ENCODE measurements at regions not wholly inside any gene's neighbourhood (a gene's known extent, or its start where the extent isn't known, plus 50 kb on each side); places are given as distances from the start of the nearest gene placed in this dataset.
A peak's percentile ranks its signal among the peaks of the same experiment; 100 is the strongest.
"Not testable (repeated sequence)": the region's sequence is repeated elsewhere in the genome, so short reads cannot be mapped to it uniquely, and the experiment has no call there.

DNA sequence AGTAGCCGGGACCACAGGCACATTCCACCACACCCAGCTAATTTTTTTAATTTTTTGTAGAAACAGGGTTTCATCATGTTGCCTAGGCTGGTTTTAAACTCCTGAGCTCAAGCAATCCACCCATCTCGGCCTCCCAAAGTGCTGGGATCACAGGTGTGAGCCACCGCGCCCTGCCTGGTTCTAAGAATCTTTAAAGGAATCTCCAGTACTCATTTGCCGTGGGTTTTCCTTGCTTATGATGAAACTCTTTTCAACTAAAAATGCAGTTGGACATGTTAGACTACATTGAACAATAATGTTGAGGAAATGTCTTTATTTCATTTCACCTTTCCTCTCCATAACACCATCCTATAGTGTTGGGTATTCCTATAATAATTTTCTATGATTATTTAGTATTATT, 121.6 kb downstream of the ZNF281 start:
- H3K27ac ChIP-seq, result no peak overlapping the region
- H3K27me3 ChIP-seq, result no peaks in the 10 kb centered on the region
- H3K9me3 ChIP-seq, result no peaks in the 10 kb centered on the region
- no peak for TF ChIP-seq POLR2A (IDR thresholded peaks at IDR 0.05)
- TF ChIP-seq, protein P1, sequence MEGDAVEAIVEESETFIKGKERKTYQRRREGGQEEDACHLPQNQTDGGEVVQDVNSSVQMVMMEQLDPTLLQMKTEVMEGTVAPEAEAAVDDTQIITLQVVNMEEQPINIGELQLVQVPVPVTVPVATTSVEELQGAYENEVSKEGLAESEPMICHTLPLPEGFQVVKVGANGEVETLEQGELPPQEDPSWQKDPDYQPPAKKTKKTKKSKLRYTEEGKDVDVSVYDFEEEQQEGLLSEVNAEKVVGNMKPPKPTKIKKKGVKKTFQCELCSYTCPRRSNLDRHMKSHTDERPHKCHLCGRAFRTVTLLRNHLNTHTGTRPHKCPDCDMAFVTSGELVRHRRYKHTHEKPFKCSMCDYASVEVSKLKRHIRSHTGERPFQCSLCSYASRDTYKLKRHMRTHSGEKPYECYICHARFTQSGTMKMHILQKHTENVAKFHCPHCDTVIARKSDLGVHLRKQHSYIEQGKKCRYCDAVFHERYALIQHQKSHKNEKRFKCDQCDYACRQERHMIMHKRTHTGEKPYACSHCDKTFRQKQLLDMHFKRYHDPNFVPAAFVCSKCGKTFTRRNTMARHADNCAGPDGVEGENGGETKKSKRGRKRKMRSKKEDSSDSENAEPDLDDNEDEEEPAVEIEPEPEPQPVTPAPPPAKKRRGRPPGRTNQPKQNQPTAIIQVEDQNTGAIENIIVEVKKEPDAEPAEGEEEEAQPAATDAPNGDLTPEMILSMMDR (IDR thresholded peaks at IDR 0.05), result no peak
- no peak for DNase-seq
- H3K36me3 ChIP-seq, result no peaks in the 10 kb centered on the region
- H3K4me3 ChIP-seq, result no peak overlapping the region
- intact Hi-C loops (cut with DNase I; ENCODE audit: low total_unique reads), result no loop called here
- H3K4me1 ChIP-seq, result no peaks in the 10 kb centered on the region

DNA sequence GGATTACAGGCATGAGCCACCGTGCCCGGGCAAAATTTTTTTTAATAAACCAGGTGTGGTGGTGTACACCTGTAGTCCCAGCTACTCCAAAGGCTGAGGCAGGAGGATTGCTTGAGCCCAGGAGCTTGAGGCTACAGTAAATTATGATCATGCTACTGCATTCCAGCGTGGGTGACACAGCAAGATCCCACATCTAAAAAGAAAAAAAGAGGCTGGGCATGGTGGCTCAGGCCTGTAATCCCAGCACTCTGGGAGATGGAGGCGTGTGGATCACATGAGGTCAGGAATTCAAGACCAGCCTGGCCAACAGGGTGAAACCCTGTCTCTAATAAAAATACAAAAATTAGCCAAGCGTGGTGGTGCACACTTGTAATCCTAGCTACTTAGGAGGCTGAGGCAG, 125.6 kb downstream of the ZNF281 start:
- DNase-seq; H3K27ac ChIP-seq; H3K4me1 ChIP-seq; intact Hi-C loops (cut with DNase I; ENCODE audit: low total_unique reads); H3K27me3 ChIP-seq; H3K4me3 ChIP-seq; H3K9me3 ChIP-seq; H3K36me3 ChIP-seq: not testable (repeated sequence)

- H3K27me3 ChIP-seq, result no peaks in the 10 kb centered on the region
- intact Hi-C loops (cut with DNase I; ENCODE audit: low total_unique reads), result no loop called here
- H3K4me3 ChIP-seq, result no peak overlapping the region
- TF ChIP-seq, protein P1 (IDR thresholded peaks at IDR 0.05), result no peak
- TF ChIP-seq POLR2A (IDR thresholded peaks at IDR 0.05), result no peak
- no peaks in the 10 kb centered on the region for H3K9me3 ChIP-seq
- DNase-seq, result no peak
- no peaks in the 10 kb centered on the region for H3K4me1 ChIP-seq
- H3K27ac ChIP-seq, result no peak overlapping the region
- H3K36me3 ChIP-seq, result no peaks in the 10 kb centered on the region
These were observed 127.2 kb downstream of the ZNF281 start for GRCh38 chr1:200282497-200283122.

DNA sequence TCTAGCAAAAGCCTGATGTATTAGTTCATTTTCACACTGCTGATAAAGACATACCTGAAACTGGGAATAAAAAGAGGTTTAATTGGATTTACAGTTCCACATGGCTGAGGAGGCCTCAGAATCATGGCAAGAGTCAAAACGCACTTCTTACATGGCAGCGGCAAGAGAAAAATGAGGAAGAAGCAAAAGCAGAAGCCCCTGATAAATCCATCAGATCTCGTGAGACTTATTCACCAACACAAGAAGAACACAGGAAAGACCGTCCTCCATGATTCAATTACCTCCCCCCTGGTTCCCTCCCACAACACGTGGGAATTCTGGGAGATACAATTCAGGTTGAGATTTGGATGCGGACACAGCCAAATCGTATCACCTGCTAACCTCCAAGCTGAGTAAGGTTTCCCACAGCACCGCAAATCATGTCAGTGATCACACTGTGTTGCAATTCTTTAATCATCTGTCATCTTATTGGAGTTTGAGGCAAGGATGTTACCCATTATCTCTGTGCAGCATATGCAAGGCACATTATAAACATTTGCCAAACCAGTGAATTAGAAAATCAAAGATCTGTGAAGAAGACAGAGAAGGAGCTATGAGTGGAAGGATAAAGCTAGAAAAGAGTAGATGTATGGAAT, 128.5 kb downstream of the ZNF281 start:
- Histone ChIP-seq H3K4me3 (no peak overlapping the region), H3K27ac (no peak overlapping the region), H3K36me3 (no peaks in the 10 kb centered on the region), H3K4me1 (no peaks in the 10 kb centered on the region), H3K27me3 (no peaks in the 10 kb centered on the region), H3K9me3 (no peaks in the 10 kb centered on the region)
- TF ChIP-seq POLR2A (IDR thresholded peaks at IDR 0.05), result no peak
- TF ChIP-seq, protein P1 (IDR thresholded peaks at IDR 0.05), result no peak
- intact Hi-C loops (cut with DNase I; ENCODE audit: low total_unique reads), result no loop called here
- no peak for DNase-seq

GRCh38 chr1:200279810-200280411, 129.9 kb downstream of the ZNF281 start:
- Histone ChIP-seq H3K27ac (no peak overlapping the region), H3K4me3 (no peak overlapping the region), H3K36me3 (no peaks in the 10 kb centered on the region), H3K4me1 (no peaks in the 10 kb centered on the region), H3K27me3 (no peaks in the 10 kb centered on the region), H3K9me3 (no peaks in the 10 kb centered on the region)
- intact Hi-C loops (cut with DNase I; ENCODE audit: low total_unique reads), result no loop called here
- no peak for TF ChIP-seq POLR2A (IDR thresholded peaks at IDR 0.05)
- TF ChIP-seq, protein P1 (IDR thresholded peaks at IDR 0.05), result peak; percentile 19 to 45 (median 28)
- DNase-seq, result no peak

Measured in uterus (tissue), 3 donors.